HepG2 (cell line): ENCODE measurements at regions not wholly inside any gene's neighbourhood (a gene's known extent, or its start where the extent isn't known, plus 50 kb on each side); places are given as distances from the start of the nearest gene placed in this dataset.

Experiments used
- AGO2 ChIP-seq: fragments of 200-400 bp; formaldehyde crosslinking; optimal IDR thresholded peaks from 2 replicates; pipeline ENCODE3; 2017; ENCODE audit warnings: mild to moderate bottlenecking, low read depth, low read length, moderate library complexity
- CTCF ChIP-seq: sonication (generic); formaldehyde crosslinking; IDR thresholded peaks from 2 replicates; pipeline ENCODE4 v1.5.0; 2020; ENCODE audit warnings: mild to moderate bottlenecking, missing genetic modification reagents, moderate library complexity
- RAD21 ChIP-seq: fragments of 450-650 bp; formaldehyde crosslinking; IDR thresholded peaks from 2 replicates; pipeline ENCODE4 v1.5.0; 2020; ENCODE audit warnings: mild to moderate bottlenecking
- SRSF1 ChIP-seq: fragments of 200-400 bp; formaldehyde crosslinking; optimal IDR thresholded peaks from 2 replicates; pipeline ENCODE3; 2017; ENCODE audit warnings: mild to moderate bottlenecking, low read depth, low read length, moderate library complexity
- ZBTB20 ChIP-seq: sonication (generic); formaldehyde crosslinking; IDR thresholded peaks from 2 replicates; pipeline ENCODE4 v1.8.1; 2023; ENCODE audit warnings: missing genetic modification reagents, low read depth, mild to moderate bottlenecking, borderline replicate concordance
- ZNF589 ChIP-seq: sonication (generic); formaldehyde crosslinking; conservative IDR thresholded peaks from 2 replicates; pipeline ENCODE4 v1.8.0; 2022; ENCODE audit warnings: mild to moderate bottlenecking, moderate library complexity, missing genetic modification reagents

- TF ChIP-seq RAD21 (CRISPR knock-in tag) (no peak), ZNF589 (CRISPR knock-in tag) (no peak), SRSF1 (no peak), ZBTB20 (no peak), CTCF (no peak), AGO2 (no peak)
These were observed 211.7 kb upstream of the STARD13 start for GRCh38 chr13:33497146-33497845.
